ENCODE measurements at regions not wholly inside any gene's neighbourhood (a gene's known extent, or its start where the extent isn't known, plus 50 kb on each side); places are given as distances from the start of the nearest gene placed in this dataset.

GRCh38 chr10:130835068-130835467 is 476.5 kb downstream of the TCERG1L start:
- no peak for DNase-seq (ENCODE audit: low spot score)
- in situ Hi-C loops (cut with MboI; ENCODE audit: low pct_unique_long_range_greater_than_20kb, low sequenced_read_pairs, unreplicated experiment): no loop called here
- no peak for TF ChIP-seq CTCF (IDR thresholded peaks at IDR 0.05; ENCODE audit: extremely low read depth, insufficient read depth, missing control alignments)

GRCh38 chr10:130836344-130836743 is 475.2 kb downstream of the TCERG1L start:
- in situ Hi-C loops (cut with MboI; ENCODE audit: low pct_unique_long_range_greater_than_20kb, low sequenced_read_pairs, unreplicated experiment): no loop called here
- TF ChIP-seq CTCF (IDR thresholded peaks at IDR 0.05; ENCODE audit: extremely low read depth, insufficient read depth, missing control alignments): no peak
- DNase-seq (ENCODE audit: low spot score): no peak

GRCh38 chr10:130843051-130843653 is 468.4 kb downstream of the TCERG1L start:
- DNase-seq (ENCODE audit: low spot score): no peak
- in situ Hi-C loops (cut with MboI; ENCODE audit: low pct_unique_long_range_greater_than_20kb, low sequenced_read_pairs, unreplicated experiment): no loop called here
- no peak for TF ChIP-seq CTCF (IDR thresholded peaks at IDR 0.05; ENCODE audit: extremely low read depth, insufficient read depth, missing control alignments)

- in situ Hi-C loops (cut with MboI; ENCODE audit: low pct_unique_long_range_greater_than_20kb, low sequenced_read_pairs, unreplicated experiment): no loop called here
- TF ChIP-seq CTCF (IDR thresholded peaks at IDR 0.05; ENCODE audit: extremely low read depth, insufficient read depth, missing control alignments): no peak
- DNase-seq (ENCODE audit: low spot score): no peak
Measured at GRCh38 chr10:130844310-130844709, 467.2 kb downstream of the TCERG1L start.

- no peak for DNase-seq (ENCODE audit: low spot score)
- TF ChIP-seq CTCF (IDR thresholded peaks at IDR 0.05; ENCODE audit: extremely low read depth, insufficient read depth, missing control alignments): no peak
- in situ Hi-C loops (cut with MboI; ENCODE audit: low pct_unique_long_range_greater_than_20kb, low sequenced_read_pairs, unreplicated experiment): no loop called here
Measured at GRCh38 chr10:130847170-130847569, 464.4 kb downstream of the TCERG1L start.

GRCh38 chr10:130848855-130849254 is 462.7 kb downstream of the TCERG1L start:
- no peak for TF ChIP-seq CTCF (IDR thresholded peaks at IDR 0.05; ENCODE audit: extremely low read depth, insufficient read depth, missing control alignments)
- in situ Hi-C loops (cut with MboI; ENCODE audit: low pct_unique_long_range_greater_than_20kb, low sequenced_read_pairs, unreplicated experiment): no loop called here
- no peak for DNase-seq (ENCODE audit: low spot score)

GRCh38 chr10:130854151-130854550 is 457.4 kb downstream of the TCERG1L start:
- in situ Hi-C loops (cut with MboI; ENCODE audit: low pct_unique_long_range_greater_than_20kb, low sequenced_read_pairs, unreplicated experiment): no loop called here
- no peak for TF ChIP-seq CTCF (IDR thresholded peaks at IDR 0.05; ENCODE audit: extremely low read depth, insufficient read depth, missing control alignments)

More at GRCh38 chr10:130854151-130854550, 457.4 kb downstream of the TCERG1L start:
- no peak for DNase-seq (ENCODE audit: low spot score)
